ENCODE measurements at regions not wholly inside any gene's neighbourhood (a gene's known extent, or its start where the extent isn't known, plus 50 kb on each side); places are given as distances from the start of the nearest gene placed in this dataset.

DNA sequence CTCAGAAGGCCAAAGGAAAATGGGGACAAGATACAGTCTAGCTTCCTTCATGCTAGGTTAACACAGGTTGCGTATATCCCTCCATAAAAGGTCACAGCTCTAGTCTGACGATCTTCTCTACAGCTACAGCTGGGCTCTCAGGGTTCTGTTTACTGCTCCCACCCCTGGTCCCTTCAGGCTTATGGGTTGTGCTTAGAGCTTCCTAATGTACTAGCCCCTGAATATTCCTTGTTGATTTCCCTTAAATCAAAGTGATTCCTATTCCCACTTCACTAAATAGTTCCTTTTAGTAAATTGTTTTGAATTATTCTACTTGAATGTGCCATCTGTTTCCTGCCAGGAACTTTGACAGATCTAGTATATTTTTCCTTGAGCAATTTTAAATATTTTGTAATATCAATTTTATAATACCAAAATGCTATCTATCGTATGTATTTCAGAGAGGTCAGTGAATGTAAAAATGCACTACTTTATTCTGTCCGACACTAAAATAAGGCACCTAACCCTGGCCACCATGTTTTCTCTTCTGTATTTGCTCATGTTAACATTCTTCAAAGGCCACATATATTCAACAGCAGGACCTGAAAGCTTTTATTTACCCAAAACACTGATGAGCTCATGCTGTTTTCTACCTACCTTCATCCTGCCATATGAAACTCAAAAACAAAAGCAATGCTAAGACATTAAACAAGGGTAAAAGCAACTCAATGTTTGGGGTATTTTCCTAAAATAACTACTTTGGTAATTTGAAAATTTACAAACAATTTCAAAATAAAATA lies 92.8 kb upstream of the TGFBR2 start:
- Histone ChIP-seq H3K36me3 (no peaks in the 10 kb centered on the region), H3K27me3 (no peaks in the 10 kb centered on the region), H3K9me3 (no peaks in the 10 kb centered on the region), H3K4me3 (replicated peaks in 1 of 3) (no peak overlapping the region), H3K4me1 (peaks cover 0 to 3% of the 10 kb centered on the region in 2 donors), H3K27ac (no peak overlapping the region)
- no peak for DNase-seq
- intact Hi-C loops (cut with DNase I): no loop called here
- no peak for TF ChIP-seq POLR2A (IDR thresholded peaks at IDR 0.05)
- TF ChIP-seq, protein P1, sequence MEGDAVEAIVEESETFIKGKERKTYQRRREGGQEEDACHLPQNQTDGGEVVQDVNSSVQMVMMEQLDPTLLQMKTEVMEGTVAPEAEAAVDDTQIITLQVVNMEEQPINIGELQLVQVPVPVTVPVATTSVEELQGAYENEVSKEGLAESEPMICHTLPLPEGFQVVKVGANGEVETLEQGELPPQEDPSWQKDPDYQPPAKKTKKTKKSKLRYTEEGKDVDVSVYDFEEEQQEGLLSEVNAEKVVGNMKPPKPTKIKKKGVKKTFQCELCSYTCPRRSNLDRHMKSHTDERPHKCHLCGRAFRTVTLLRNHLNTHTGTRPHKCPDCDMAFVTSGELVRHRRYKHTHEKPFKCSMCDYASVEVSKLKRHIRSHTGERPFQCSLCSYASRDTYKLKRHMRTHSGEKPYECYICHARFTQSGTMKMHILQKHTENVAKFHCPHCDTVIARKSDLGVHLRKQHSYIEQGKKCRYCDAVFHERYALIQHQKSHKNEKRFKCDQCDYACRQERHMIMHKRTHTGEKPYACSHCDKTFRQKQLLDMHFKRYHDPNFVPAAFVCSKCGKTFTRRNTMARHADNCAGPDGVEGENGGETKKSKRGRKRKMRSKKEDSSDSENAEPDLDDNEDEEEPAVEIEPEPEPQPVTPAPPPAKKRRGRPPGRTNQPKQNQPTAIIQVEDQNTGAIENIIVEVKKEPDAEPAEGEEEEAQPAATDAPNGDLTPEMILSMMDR (IDR thresholded peaks at IDR 0.05): no peak
- 94 to 96% methylated on average over 4 of the region's 4 CpGs for WGBS, 2 donors

DNA sequence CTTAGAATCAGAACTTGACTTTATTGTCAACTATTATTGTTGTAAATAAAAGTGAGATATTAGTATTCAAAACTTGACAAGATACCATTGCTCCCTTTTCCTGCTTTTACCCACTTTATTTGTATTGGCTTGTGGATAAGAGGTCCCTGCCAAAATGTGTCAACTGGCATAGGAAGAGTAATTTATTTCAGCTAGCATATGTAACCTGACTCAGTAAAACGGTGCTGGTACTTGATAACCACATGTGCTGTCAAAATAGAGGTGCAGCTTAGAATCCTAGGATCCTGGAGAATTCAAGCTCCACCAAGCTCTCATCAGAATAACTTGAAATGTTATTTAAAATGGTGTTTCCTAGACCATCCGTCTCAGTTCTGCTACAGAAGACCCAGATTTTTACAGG lies 90.2 kb upstream of the TGFBR2 start:
- H3K36me3 ChIP-seq: no peaks in the 10 kb centered on the region
- H3K9me3 ChIP-seq: no peaks in the 10 kb centered on the region
- no peaks in the 10 kb centered on the region for H3K27me3 ChIP-seq
- no peak for DNase-seq
- H3K4me3 ChIP-seq (replicated peaks in 1 of 3): no peak overlapping the region
- H3K4me1 ChIP-seq: peaks cover 3 to 5% of the 10 kb centered on the region in 2 donors
- WGBS, 2 donors: 75 to 78% methylated on average over 2 of the region's 2 CpGs
- intact Hi-C loops (cut with DNase I): no loop called here
- TF ChIP-seq, protein P1 (IDR thresholded peaks at IDR 0.05): no peak
- no peak for TF ChIP-seq POLR2A (IDR thresholded peaks at IDR 0.05)
- peak overlapping the region in 1 of 3 donors; percentile 5 for H3K27ac ChIP-seq

DNA sequence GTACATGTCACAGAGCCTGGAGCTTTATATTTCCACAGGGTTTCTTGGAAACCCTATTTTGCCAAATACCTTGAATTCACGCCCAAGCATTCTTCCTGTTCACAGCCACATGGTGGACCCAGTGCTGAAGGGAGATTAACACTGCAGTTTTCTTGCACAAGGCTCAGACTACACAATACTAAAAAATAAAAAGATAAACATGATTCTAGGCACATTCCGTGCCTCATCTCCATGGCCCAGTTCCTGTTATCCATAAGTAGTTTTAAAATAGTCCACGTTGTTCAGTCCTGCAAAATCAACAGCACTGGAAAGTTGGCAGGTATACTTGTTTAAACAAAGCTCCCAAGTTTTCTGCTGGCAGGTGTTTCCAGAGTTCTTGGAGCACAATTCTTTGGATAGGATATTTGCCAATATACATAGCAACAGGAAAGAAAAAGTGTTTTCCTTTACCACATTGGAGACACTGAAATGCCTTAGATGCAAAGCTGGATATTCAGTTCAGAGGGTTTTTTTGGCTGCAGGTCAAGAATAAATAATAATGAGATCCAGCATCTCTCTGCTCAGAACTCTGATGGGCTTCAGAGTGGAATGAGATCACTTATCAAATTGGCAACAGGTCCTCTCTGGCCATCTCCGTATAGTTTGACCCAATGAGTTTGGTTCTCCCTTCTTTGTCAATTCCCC lies 88.1 kb upstream of the TGFBR2 start:
- H3K36me3 ChIP-seq: no peaks in the 10 kb centered on the region
- no peaks in the 10 kb centered on the region for H3K9me3 ChIP-seq
- peaks cover 3 to 9% of the 10 kb centered on the region in 2 donors for H3K4me1 ChIP-seq
- WGBS, 2 donors: 17 to 21% methylated on average over 4 of the region's 4 CpGs
- peak; percentile 39 to 54 for DNase-seq
- intact Hi-C loops (cut with DNase I): no loop called here
- peak overlapping the region; percentile 50 to 70 (median 63) for H3K27ac ChIP-seq
- no peak overlapping the region for H3K4me3 ChIP-seq (replicated peaks in 1 of 3)
- no peak for TF ChIP-seq POLR2A (IDR thresholded peaks at IDR 0.05)
- TF ChIP-seq, protein P1 (IDR thresholded peaks at IDR 0.05): no peak
- H3K27me3 ChIP-seq: no peaks in the 10 kb centered on the region

DNA sequence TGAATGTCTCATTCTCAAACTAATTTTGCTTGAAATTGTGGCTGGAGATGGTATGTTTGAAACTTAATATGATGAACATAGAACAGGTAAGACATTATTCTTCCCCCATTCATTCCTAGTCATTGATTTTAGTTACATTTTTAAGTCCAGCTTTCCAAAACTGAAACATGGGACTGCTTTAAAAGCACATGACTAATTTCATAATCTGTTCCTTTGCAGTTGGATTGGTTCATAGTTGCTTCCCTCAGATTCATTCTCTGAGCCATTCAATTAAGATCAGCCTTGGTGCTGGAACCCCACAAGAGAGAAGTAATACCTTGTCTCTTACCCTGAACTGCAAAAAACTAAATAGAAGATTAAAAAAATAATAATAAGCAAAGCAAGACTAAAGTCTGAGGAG lies 87.5 kb upstream of the TGFBR2 start:
- H3K4me1 ChIP-seq: peaks cover 3 to 9% of the 10 kb centered on the region in 2 donors
- H3K9me3 ChIP-seq: no peaks in the 10 kb centered on the region
- no peaks in the 10 kb centered on the region for H3K27me3 ChIP-seq
- no peak overlapping the region for H3K4me3 ChIP-seq (replicated peaks in 1 of 3)
- intact Hi-C loops (cut with DNase I): no loop called here
- no peaks in the 10 kb centered on the region for H3K36me3 ChIP-seq
- H3K27ac ChIP-seq: peak overlapping the region; percentile 50 to 70 (median 50)
- DNase-seq: no peak
- TF ChIP-seq, protein P1 (IDR thresholded peaks at IDR 0.05): no peak
- TF ChIP-seq POLR2A (IDR thresholded peaks at IDR 0.05): no peak

DNA sequence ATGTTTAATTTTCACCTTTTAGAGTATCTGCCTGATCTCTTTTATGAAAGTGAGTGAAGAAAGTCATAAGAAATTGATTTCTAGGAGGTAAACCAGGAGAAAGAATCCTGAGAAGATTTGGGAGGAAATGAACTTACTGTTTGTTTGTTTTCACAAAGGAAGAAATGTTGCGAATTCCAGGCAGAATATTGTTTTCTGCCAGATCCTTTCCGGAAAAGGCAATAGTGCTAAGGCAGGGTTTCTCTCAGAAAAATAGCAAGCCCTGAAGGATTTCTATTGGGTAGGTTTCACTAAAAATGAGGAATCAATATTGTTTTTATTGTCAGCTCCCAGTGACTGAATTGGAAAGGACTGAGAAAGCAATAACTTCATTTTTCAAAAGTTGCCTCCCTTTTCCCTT lies 85.7 kb upstream of the TGFBR2 start:
- DNase-seq: no peak
- Histone ChIP-seq H3K4me1 (peaks cover 3 to 9% of the 10 kb centered on the region in 2 donors), H3K9me3 (no peaks in the 10 kb centered on the region), H3K27ac (peak overlapping the region; percentile 21 to 70 (median 50)), H3K36me3 (no peaks in the 10 kb centered on the region), H3K27me3 (no peaks in the 10 kb centered on the region), H3K4me3 (replicated peaks in 1 of 3) (no peak overlapping the region)
- 65 to 67% methylated on average over 2 of the region's 2 CpGs for WGBS, 2 donors
- intact Hi-C loops (cut with DNase I): no loop called here
- no peak for TF ChIP-seq POLR2A (IDR thresholded peaks at IDR 0.05)
- TF ChIP-seq, protein P1 (IDR thresholded peaks at IDR 0.05): no peak
